Stimulated activated CD4-positive, alpha-beta T cell treated with anti-CD3 and anti-CD28 coated beads, TNF-alpha, amount 100 ng/mL, for 24 hours (primary cell): ENCODE measurements at regions not wholly inside any gene's neighbourhood (a gene's known extent, or its start where the extent isn't known, plus 50 kb on each side); places are given as distances from the start of the nearest gene placed in this dataset.
"Not testable (repeated sequence)": the region's sequence is repeated elsewhere in the genome, so short reads cannot be mapped to it uniquely, and the experiment has no call there.

Experiments used
- DNase-seq, 3 experiments: peaks; one replicate each; pipeline ENCODE4 v3.0.0-alpha.2; 2020; ENCODE audit warnings: low read depth in 3 of 3

GRCh38 chr6:44037276-44037675 is 90.0 kb downstream of the MRPL14 start:
- DNase-seq: not testable (repeated sequence)

DNA sequence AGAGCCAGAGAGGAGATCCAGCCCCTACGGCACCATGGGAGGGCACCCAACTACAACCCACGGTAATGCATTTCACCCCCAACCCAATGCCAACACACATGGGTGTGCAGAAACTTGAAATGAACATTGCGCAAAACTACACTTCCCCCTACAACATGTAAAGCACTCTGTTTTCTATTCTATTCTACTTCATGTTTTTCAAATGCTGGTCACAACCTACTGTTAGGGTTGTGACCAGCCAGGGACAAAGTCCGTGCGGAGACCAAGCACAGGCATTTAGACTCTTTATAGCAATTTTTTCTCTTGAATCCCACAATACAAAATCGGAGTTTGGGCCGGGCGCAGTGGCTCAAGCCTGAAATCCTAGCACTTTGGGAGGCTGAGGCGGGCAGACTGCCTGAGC is 90.6 kb downstream of the MRPL14 start:
- DNase-seq: no peak

DNA sequence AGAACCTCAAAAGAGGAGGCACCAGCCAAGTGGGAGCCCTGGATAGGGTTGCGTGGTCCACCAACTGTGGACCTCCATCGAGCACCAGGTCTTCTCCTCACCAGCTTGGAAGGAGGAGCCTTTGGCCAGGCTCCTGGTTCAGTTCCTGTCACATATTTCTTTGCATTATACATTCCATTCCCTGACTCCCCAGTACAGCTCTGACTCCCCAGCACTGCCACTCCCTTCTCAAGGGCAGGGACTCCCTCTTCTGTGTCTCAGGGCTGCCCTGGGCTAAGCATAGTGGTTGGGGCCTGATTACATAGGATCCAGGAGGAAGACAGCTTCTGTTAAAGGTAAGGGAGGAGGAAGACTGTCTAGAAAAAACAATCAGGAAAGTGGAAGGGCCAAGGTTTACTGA is 91.1 kb downstream of the MRPL14 start:
- no peak for DNase-seq

- no peak for DNase-seq
Measured at GRCh38 chr6:44035621-44036020, 91.6 kb downstream of the MRPL14 start.

DNA sequence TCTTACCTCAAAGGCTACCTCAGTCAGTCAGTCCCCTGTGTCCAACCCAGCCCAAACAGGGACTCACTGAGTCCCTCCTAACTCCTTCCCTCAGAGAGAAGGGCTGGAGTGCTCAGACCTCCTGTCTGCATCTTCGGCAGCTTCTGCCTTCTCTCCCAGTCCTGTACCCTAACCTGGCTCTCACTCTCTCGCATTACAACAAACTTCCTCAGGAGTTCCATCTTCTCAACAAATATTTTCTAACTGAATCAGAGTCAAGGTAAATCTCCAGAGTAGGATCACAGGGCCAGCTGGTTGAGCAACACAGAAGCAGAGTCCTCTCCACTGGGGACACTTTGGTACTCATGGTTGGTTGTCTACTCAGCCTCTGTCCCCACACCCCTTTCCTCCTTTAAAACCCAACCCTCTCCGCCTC is 92.3 kb downstream of the MRPL14 start:
- no peak for DNase-seq

- DNase-seq: no peak
Measured at GRCh38 chr6:44034391-44034861, 92.8 kb downstream of the MRPL14 start.

- DNase-seq: no peak
Measured at GRCh38 chr6:44030812-44031454, 96.3 kb downstream of the MRPL14 start.

DNA sequence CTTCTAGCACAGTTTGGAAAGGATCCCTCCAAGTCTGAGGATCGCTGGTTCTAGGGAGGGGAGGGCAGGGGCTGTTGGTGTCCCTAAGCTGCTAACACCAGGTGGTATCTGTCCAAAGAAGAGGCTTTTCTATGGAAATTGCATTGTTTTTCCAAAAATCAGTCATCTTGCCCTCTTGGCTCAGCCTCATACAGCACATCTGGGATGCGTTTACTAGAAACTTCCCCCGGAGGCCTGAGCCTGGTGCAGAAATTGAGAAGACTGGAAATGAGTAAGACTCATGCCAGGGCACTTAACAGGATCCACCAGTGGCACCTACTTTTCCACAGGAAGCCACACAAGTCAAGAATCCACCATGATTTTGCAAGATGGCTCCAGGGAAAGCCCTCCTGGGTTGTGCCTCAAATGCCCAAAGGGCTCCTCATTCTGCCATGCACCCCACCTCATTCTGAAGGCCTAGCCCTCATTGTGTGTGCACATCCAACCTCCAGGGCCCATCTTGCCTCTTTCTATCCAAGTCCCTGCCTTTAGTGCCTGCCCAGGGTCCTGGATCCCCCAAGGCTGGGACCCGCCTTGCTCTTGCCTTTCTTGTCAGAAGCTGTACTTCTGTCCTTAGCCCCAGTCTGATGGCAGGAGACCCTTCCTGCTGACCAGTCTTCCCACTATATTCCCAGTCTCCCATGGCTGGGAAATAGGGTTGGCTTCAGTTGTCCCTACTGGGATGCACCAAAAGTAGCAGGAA is 97.6 kb downstream of the MRPL14 start:
- DNase-seq: no peak

- DNase-seq: no peak
Measured at GRCh38 chr6:44028789-44029310, 98.4 kb downstream of the MRPL14 start.

DNA sequence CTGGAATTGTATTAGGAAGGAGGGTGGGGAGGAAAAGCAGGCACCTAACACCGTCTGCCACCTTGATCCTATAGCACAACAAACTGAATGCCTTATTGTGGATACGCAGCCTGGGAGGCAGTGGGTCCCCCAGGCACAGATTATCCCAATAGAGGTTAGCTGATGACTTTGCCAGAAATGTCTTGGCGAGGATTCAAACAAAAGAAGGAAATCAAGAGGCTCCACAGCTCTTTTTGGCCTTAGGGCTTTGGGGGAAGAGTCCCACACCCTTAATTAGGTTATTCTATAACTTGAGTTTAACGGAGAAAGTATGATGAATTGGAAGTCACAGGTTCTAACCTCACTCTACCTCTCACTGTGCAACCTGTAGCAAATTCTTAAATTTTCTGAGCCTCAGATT is 102.0 kb downstream of the MRPL14 start:
- DNase-seq: no peak

DNA sequence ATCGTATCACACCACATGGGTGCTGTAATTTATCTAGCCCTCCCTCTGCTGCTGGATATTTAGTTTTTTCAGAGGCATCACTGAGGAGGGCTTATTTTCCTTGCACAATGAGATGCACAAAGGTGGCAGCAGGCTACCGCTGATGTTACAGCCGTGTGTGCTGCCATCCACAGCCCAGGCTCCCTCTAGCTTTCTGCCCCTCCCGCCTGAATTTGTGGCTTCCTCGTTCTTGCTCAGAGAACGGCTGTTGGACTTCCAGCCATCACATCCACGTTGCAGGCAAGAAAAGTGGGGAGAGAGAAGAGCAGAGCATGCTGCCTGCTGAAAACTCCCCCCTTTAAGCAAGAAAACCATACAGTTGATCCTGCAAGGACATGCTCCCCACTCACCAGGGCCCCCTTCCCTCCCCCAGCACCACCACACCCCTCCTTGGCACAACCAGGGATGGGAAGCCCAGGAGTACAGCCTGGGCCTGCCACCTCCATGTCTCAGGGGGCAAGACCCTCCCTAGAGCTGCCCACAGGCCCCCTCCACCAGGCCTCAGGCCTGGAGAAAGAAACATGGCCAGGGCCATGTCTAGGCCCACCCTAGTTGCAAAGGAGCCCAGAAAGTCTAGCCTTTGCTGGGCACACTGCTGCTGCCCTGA is 102.6 kb downstream of the MRPL14 start:
- no peak for DNase-seq

DNA sequence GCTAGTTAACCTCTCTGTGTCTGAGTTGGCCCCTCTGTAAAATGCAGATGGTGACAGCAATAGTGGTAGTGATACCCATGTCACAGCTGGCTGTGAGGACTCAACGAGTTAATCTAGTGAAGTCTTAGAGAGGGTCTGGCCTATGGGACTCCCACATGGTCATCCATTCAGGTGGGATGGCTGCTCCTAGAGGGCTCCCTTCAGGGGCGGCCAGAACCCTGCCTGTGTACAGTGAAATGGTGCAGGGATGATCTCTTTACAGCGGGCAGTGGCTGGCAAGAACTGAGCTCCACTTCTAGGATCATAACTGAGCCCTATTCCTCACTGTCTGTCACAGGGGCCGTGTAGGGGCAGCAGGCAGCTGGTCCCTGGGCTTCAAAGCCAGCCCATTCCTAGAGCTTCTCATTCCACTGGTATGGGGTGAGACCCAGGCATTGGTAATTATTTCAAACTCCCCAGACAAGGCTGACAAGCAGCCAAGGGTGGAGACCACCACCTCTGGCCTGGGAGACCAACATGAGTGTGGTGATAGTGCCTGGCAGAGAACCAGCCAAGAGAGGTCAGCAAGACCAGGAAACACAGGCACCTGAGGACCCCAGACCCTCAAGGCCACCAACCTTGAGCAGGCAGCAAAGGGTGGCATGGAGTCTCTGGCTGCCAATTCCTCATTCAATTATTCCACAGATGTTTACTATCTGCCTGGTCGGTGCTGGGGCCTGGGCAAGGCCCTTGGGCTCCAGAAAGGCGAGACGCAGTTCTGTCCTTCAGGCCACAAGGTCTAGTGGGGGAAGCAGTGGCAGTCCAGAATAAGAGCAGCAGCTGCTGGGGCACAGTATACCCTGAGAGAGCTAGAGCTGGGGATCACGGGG is 103.4 kb downstream of the MRPL14 start:
- DNase-seq: no peak

GRCh38 chr6:44022671-44023352 is 104.4 kb downstream of the MRPL14 start:
- DNase-seq: no peak

- DNase-seq: no peak
Measured at GRCh38 chr6:44022296-44022661, 105.0 kb downstream of the MRPL14 start.

GRCh38 chr6:44021589-44022295 is 105.5 kb downstream of the MRPL14 start:
- no peak for DNase-seq

DNA sequence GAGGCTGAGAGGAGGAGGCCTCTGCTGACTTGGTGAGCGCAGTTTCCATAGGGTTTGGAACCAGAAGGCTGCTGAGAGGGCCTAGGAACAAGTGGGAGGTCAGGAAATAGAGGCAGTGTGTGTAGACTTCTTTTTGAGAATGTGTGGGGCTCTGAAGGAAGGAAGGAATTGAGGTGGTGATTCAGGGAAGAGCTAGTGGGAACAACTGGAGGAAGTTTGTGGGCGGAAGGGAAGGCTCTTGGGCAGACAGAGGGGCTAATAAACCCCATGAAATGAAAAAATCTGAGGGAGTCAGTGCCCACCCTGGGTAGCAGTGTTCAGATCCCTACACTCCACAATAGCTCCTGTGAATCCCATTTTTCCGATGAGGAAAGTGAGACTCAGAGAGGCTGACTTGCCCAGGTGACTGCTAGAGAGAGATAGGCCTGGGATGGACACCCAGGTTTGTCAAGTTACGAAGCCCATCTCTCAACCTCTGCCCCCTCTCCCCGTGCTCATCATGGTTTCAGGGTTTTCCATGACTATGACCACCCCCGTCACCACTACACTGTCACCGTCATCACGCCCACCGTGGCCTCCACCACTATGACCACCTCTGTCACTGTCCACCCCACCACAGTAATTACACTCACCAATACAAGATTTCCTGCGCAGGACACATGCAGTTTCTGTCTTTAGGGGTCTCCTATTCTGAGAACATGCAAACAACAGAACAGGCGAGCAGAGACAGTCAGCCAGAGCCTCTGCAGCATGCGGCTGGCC is 106.4 kb downstream of the MRPL14 start:
- DNase-seq: no peak

- no peak for DNase-seq
Measured at GRCh38 chr6:44020148-44020547, 107.1 kb downstream of the MRPL14 start.

DNA sequence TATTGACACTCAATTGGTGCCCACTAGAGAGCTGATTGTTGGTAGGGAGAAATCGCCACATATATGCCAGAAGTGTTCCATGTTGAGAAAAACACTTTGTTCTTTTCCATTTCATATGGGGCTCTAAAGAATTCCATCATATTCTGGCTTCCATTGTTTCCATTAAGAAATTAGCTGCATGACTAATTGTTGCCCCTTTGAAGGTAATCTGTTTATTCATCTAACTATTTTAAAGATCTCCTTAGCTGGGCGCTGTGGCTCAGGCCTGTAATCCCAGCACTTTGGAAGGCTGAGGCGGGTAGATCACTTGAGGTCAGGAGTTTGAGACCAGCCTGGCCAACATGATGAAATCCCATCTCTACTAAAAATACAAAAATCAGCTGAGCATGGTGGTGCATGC is 109.9 kb downstream of the MRPL14 start:
- not testable (repeated sequence) for DNase-seq

- no peak for DNase-seq
Measured at GRCh38 chr6:44016131-44016870, 111.0 kb downstream of the MRPL14 start.
